DMS153 treated with DMSO at 0.1 percent for 48 hours (cell line): ENCODE measurements at regions not wholly inside any gene's neighbourhood (a gene's known extent, or its start where the extent isn't known, plus 50 kb on each side); places are given as distances from the start of the nearest gene placed in this dataset.

Experiments used
- DNase-seq: peaks from one replicate; lab custom pipeline; 2025; ENCODE audit not compliant: unreplicated experiment; lab: John Stamatoyannopoulos, UW

DNA sequence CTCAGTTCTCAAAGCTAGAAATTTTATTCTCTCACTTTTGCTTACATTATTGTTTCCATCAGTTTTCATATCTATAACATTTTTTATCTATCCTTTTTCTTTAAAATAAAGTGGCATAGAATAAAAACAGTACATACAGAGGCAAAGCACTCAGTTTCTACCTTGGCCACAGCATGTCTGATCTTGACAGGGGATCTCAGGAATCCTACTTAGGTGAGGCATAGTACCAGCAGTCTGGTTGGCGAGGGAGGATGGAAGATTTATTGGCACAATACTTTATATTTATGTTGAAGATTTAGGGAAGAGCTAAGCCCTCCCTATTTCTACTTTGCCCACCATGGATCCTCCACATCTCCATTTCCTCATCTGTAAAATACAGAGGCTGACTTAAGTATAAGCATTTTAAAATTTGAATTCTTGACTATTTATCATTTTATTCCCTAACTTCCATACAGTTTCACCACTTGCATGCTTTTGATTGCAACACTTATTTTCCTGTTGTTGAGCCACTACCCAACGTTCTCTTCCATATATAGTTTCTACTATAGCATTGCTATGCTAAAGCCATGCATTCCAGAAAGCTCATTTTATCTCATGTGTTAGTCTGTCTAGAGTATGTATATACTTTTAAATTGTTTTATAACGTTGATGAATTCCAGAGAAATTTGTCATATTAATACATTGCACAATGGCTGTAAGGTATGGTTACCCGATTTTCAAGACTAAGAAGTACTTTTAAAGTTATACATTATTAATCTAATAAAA is 506.7 kb downstream of the KCTD12 start:
- no peak for DNase-seq

DNA sequence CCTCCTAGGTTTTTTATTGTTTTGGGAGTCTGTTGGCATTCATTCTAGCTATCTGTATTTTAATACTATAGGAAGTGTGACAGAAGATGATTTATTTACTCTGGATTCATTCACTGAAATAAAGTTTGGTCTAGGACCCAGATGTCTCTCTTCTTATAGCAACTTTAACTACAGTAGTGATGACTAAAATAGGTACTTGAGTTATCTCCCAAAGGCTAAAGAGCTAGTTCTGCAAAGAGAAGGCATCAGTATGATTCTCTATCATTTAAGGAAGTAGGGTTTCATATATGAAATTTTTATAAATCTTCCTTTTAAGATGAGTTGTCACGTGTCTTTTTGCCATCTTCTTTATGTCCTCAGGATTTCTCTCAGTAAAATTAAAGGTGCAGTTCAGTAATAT is 507.4 kb downstream of the KCTD12 start:
- DNase-seq: no peak

- DNase-seq: no peak
These were observed 522.4 kb downstream of the KCTD12 start for GRCh38 chr13:76363682-76364289.

GRCh38 chr13:76361868-76362267 is 524.3 kb downstream of the KCTD12 start:
- DNase-seq: no peak

DNA sequence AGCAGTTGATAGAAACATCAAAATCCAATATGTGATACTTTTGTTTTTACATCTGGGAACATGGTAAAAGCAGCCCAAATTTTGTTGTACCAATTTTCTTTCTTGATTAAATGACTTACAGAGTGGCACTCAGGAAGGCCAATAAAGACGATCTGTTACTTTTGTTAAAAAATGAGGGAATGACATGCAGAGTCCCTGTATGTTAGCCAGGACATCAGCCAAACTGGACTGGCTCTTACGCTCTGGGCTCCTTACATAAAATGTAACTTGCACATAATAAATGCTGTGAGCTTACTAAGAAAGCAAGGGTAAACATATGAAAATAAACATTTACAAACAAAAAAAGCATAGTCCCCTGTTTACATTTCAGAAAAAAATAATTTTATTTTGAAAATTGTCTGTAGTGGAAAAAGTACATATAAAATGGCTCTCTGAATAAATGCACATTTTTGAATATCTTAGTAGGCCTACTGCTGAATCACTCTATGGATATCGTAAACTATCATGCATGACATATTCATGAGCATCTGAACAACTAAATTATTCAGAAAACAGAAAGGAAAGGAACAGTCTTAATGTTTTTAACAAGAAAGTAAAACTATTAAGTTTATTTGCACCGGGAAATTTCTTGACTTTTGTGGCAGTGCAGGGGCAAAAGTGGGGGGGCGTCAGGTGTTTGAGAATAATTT is 534.5 kb downstream of the KCTD12 start:
- no peak for DNase-seq

DNA sequence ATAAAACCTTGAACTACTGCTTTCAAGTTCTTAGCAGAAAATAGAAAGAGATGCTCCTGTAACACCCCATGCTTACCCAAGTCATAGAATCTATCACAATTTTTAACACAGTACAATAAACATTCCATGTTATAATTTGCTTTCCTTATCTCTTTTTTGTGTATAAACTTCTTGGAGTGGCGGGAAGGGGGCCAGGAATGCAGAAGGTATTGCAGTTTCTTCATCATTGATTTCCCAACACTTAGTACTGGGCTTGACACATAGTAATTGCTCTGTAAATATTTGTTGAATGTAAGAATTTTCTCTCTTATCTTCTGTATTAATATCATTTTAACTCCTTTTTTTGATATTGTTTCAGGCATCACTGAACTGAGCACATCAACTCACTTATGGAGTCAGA is 535.8 kb downstream of the KCTD12 start:
- DNase-seq: no peak

DNA sequence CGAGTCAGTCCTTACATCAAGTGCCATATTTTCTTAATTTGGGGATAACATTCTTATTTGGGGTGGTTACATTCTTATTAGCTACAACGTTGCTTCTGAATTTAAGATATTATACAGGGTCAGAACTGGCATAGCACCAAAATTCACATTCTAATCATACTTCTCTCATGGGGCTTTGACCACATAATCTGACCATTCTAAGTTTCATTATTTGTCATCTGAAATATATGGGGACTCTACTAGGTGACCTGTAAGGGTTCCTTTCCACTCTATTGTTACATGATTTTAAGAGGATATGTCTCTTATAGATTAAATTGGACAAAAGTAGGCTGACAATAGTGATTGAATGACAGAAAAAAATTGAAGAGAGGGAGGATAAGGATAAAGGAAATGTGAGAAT is 536.5 kb downstream of the KCTD12 start:
- DNase-seq: no peak

DNA sequence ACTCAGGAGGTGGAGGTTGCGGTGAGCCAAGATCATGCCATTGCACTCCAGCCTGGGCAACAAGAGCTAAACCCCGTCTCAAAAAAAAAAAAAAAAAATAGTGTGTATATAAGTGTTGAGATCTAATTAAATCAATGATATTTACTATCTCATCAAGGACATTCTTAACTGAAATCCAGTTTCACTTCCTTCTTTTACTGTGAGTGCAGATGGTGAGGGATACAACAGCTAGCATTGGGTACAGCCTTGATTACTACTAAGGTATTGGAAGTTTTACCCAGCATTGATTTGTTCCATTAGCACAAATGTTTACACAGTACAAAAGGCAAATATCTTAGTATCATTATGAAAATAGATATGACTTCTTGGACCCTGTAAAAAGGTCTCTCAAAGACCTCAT is 546.6 kb downstream of the KCTD12 start:
- no peak for DNase-seq

DNA sequence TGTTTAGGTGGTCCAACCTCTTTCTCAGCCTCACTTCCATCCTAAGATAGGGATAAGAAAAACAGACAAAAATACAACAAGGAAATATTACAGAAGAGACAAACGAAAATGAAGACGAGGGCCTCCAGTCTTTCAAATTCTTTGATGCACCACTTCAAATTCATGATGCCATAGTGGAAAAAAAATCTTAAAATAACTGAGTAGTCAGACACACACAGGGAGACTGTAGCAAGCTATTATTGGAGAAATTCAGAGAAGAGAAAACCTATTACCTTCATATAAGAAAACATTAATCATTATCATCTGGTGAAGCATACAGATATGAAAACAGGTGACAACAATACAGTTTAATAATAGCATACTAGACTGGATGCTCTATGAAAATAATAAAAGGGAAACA is 548.2 kb downstream of the KCTD12 start:
- DNase-seq: no peak

GRCh38 chr13:76336889-76337844 is 549.0 kb downstream of the KCTD12 start:
- no peak for DNase-seq

- no peak for DNase-seq
These were observed 550.7 kb downstream of the KCTD12 start for GRCh38 chr13:76335463-76335862.

- peak; percentile 22 for DNase-seq
These were observed 554.1 kb downstream of the KCTD12 start for GRCh38 chr13:76331943-76332712.

DNA sequence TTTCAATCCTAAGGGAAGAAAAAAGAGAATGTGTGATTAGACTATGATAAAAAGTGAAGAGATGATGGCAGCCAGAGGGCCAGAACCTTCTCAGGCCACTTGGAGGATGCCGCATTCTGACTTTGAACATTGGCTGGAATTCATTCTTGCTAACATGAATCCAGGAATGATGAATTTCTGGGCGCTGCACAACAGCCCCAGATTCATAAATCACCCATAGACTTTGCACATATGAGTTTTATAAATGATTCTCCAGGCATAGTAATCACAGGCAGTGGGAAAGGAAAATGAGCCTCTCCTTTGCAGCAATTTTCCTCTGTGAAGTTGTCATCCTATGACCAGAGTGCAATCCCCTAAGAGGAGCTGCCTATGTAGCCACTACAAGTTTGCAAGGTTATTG is 555.4 kb downstream of the KCTD12 start:
- no peak for DNase-seq

DNA sequence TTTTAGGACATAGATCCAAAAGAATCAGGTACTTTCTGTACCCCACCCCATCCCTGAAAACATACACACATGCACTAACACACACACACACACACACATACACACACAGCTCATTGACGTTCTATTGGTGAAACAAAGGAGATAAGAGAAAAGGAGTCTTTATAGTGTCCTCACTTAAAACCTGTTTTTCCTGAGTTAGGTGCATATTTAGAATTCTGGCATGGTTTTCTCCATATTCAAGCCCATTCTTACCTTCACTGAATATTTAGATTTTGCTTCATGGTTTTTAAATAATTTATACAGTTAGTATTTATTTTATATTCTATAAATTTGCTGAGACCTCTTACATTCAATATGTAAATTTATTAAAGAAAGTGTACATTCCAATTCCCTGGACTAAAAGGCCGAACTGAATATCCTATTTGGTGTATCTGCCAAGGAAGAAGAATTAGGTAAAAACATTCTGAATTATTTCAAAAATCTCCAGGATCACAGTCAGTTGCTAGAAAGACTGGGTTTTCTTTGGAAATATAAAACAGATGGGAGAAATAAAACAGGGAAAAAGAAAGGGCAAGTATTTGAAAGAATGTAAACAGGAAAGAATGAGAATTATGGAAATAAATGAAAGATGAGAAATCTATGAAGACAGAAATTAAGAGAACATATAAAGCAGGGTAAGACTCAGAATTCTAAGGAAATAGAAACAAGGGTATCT is 556.2 kb downstream of the KCTD12 start:
- DNase-seq: no peak

DNA sequence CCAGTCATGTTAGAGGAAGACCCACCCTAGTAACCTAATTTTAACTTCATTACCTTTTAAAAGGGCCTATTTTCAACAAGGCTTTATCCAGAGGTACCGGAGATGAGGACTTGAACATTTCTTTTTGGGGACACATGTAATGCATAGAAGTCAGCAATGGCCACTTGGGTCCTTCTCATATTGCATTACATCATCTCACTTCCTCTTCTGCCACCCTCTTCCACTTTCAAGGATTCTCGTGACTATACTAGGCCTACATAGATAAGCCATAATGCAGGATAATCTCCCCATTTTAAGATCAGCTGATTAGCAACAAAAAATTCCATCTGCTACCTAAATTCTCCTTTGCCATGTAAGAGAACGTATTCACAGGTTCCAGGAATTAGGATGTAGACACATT is 557.2 kb downstream of the KCTD12 start:
- DNase-seq: no peak

- DNase-seq: no peak
These were observed 559.9 kb downstream of the KCTD12 start for GRCh38 chr13:76326343-76326742.

- no peak for DNase-seq
These were observed 566.3 kb downstream of the KCTD12 start for GRCh38 chr13:76319921-76320320.

GRCh38 chr13:76316998-76317527 is 569.1 kb downstream of the KCTD12 start:
- no peak for DNase-seq

- no peak for DNase-seq
These were observed 571.7 kb downstream of the KCTD12 start for GRCh38 chr13:76314495-76314894.

- no peak for DNase-seq
These were observed 579.1 kb downstream of the KCTD12 start for GRCh38 chr13:76307142-76307541.
